HEK293 (cell line): ENCODE measurements at regions not wholly inside any gene's neighbourhood (a gene's known extent, or its start where the extent isn't known, plus 50 kb on each side); places are given as distances from the start of the nearest gene placed in this dataset.

Source experiments
- EGR2 ChIP-seq: fragments of 450-650 bp; formaldehyde crosslinking; IDR thresholded peaks from 2 replicates; pipeline ENCODE4 v1.5.1; 2016; ENCODE audit warnings: low read depth, missing biosample characterization, missing genetic modification characterization
- KLF10 ChIP-seq: fragments of 450-650 bp; IDR thresholded peaks from 2 replicates; pipeline ENCODE4 v1.5.1; 2018; ENCODE audit warnings: missing biosample characterization, mild to moderate bottlenecking, missing genetic modification characterization
- SETDB1 ChIP-seq: IDR thresholded peaks from one replicate; pipeline ENCODE4 v1.6.1; 2017; ENCODE audit warnings: mild to moderate bottlenecking, low read length, moderate library complexity, mixed read lengths; ENCODE audit not compliant: insufficient read length
- ZNF112 ChIP-seq: fragments of 450-650 bp; formaldehyde crosslinking; IDR thresholded peaks from 2 replicates; pipeline ENCODE4 v1.5.0; 2017; ENCODE audit warnings: missing biosample characterization, missing genetic modification characterization
- TF ChIP-seq, protein P1 (sequence below): fragments of 450-650 bp; formaldehyde crosslinking; IDR thresholded peaks from 2 replicates; pipeline ENCODE4 v1.5.1; 2016; ENCODE audit warnings: missing biosample characterization, missing genetic modification characterization

DNA sequence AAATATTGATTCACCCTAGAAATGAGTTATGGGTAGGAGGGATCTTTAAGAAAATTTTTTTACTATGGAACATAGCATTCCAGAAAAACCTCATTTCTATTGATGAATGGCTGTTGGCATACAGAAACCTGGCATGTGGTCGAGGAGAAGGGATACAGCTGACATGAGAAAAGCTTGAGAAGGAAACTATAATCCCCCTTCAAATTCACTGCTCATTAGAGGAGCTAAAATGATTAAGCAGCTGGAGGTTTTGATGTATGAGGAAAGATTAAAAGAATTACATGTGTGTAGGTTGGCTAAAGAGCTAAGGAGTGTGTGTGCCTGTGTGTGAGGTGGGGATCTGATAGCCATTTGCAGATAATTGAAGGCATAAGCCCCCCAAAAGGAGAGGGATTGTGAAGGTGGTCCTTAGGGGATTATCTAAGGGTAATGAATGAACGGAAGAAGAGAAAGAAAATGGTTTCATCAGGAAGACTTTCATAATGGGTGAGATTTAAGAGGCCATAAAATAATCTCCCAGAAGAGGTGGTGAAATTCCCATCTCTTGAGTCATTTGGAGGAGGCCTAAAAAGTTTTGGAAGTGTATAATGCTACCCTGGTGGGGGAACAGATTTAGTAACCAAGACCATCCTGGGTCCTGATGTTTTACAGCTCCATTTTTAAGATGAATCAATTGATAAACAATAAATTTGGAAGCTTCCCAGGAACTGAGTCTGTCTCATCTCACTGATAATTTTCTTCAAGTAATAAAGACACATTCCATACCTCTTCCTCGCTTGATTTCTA is 272.0 kb upstream of the HAND2 start:
- TF ChIP-seq, protein P1, sequence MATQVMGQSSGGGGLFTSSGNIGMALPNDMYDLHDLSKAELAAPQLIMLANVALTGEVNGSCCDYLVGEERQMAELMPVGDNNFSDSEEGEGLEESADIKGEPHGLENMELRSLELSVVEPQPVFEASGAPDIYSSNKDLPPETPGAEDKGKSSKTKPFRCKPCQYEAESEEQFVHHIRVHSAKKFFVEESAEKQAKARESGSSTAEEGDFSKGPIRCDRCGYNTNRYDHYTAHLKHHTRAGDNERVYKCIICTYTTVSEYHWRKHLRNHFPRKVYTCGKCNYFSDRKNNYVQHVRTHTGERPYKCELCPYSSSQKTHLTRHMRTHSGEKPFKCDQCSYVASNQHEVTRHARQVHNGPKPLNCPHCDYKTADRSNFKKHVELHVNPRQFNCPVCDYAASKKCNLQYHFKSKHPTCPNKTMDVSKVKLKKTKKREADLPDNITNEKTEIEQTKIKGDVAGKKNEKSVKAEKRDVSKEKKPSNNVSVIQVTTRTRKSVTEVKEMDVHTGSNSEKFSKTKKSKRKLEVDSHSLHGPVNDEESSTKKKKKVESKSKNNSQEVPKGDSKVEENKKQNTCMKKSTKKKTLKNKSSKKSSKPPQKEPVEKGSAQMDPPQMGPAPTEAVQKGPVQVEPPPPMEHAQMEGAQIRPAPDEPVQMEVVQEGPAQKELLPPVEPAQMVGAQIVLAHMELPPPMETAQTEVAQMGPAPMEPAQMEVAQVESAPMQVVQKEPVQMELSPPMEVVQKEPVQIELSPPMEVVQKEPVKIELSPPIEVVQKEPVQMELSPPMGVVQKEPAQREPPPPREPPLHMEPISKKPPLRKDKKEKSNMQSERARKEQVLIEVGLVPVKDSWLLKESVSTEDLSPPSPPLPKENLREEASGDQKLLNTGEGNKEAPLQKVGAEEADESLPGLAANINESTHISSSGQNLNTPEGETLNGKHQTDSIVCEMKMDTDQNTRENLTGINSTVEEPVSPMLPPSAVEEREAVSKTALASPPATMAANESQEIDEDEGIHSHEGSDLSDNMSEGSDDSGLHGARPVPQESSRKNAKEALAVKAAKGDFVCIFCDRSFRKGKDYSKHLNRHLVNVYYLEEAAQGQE (tag by site-specific recombination) = no peak
- TF ChIP-seq SETDB1 (no peak), ZNF112 (tag by site-specific recombination) (no peak), EGR2 (no peak), KLF10 (tag by site-specific recombination) (no peak)
